GM23248 (cell line): ENCODE measurements at regions not wholly inside any gene's neighbourhood (a gene's known extent, or its start where the extent isn't known, plus 50 kb on each side); places are given as distances from the start of the nearest gene placed in this dataset.

Experiments
- EZH2 ChIP-seq: fragments of 200-600 bp; sonication (generic); IDR thresholded peaks from 2 replicates; pipeline ENCODE4 v1.6.1; 2018; ENCODE audit warnings: antibody characterized with exemption, mild to moderate bottlenecking; ENCODE audit not compliant: insufficient read depth, poor library complexity, severe bottlenecking
- EZH2phosphoT487 ChIP-seq: fragments of 200-600 bp; sonication (generic); IDR thresholded peaks from 2 replicates; pipeline ENCODE4 v1.6.1; 2018; ENCODE audit warnings: antibody characterized with exemption, moderate library complexity, mild to moderate bottlenecking, low read depth; ENCODE audit not compliant: insufficient read depth

GRCh38 chr3:75896265-75896664 is 110.9 kb upstream of the ZNF717 start:
- no peak for TF ChIP-seq EZH2phosphoT487
- no peak for TF ChIP-seq EZH2
